Lower leg skin (tissue), 4 donors: ENCODE measurements at regions not wholly inside any gene's neighbourhood (a gene's known extent, or its start where the extent isn't known, plus 50 kb on each side); places are given as distances from the start of the nearest gene placed in this dataset.

ENCODE experiments used
- DNase-seq, 2 donors: peaks; one replicate each; pipeline ENCODE4 v3.0.0-alpha.2; 2019; ENCODE audit warnings: low spot score in 2 of 2
- H3K4me3 ChIP-seq: fragments of 200-600 bp; sonication (generic); 2 replicates; pipeline ENCODE4 v1.5.1; 2017; ENCODE audit warnings: mild to moderate bottlenecking, low read depth; ENCODE audit not compliant: poor library complexity, severe bottlenecking
- CTCF ChIP-seq, 3 donors: fragments of 450-650 bp; IDR thresholded peaks; one replicate each; pipeline ENCODE4 v1.5.1; 2016; ENCODE audit warnings: antibody characterized with exemption in 3 of 3, mild to moderate bottlenecking in 3 of 3, moderate library complexity in 2 of 3
- POLR2A ChIP-seq, 2 donors: fragments of 450-650 bp; IDR thresholded peaks; one replicate each; pipeline ENCODE4 v1.6.1; 2016 to 2017; ENCODE audit warnings: antibody characterized with exemption in 2 of 2, mild to moderate bottlenecking in 1 of 2, moderate library complexity in 1 of 2
- WGBS, 2 donors: methylation state at CpG; one replicate each; pipeline ENCODE4 v1.1.5; 2018; 5-methylcytosine and 5-hydroxymethylcytosine counted together
- intact Hi-C: fragments of 100-400 bp; cut with DNase I; formaldehyde crosslinking; loops from one replicate; pipeline ENCODE4 v1.15.0; 2023; ENCODE audit warnings: low total_unique reads

- H3K4me3 ChIP-seq: no peak overlapping the region
- WGBS, 2 donors: 76 to 82% methylated on average over 4 of the region's 4 CpGs
- TF ChIP-seq POLR2A (IDR thresholded peaks at IDR 0.05): no peak
- TF ChIP-seq CTCF (IDR thresholded peaks at IDR 0.05): no peak
- intact Hi-C loops: no loop called here
- no peak for DNase-seq
Observed at GRCh38 chr18:4870177-4870773, 326.8 kb downstream of the AKAIN1 start.

- 77 to 78% methylated on average over 3 of the region's 3 CpGs for WGBS, 2 donors
- no peak for DNase-seq
- intact Hi-C loops: no loop called here
- no peak for TF ChIP-seq CTCF (IDR thresholded peaks at IDR 0.05)
- no peak for TF ChIP-seq POLR2A (IDR thresholded peaks at IDR 0.05)
- no peak overlapping the region for H3K4me3 ChIP-seq
Observed at GRCh38 chr18:4869155-4869554, 327.9 kb downstream of the AKAIN1 start.

- WGBS, 2 donors: 79 to 82% methylated on average over 3 of the region's 3 CpGs
- intact Hi-C loops: no loop called here
- no peak for DNase-seq
- no peak overlapping the region for H3K4me3 ChIP-seq
- TF ChIP-seq POLR2A (IDR thresholded peaks at IDR 0.05) (no peak), CTCF (IDR thresholded peaks at IDR 0.05) (no peak)
Observed at GRCh38 chr18:4858379-4859127, 338.5 kb downstream of the AKAIN1 start.

- 47 to 56% methylated on average over 1 of the region's 1 CpG for WGBS, 2 donors
- TF ChIP-seq CTCF (IDR thresholded peaks at IDR 0.05) (no peak), POLR2A (IDR thresholded peaks at IDR 0.05) (no peak)
- no peak for DNase-seq
- intact Hi-C loops: no loop called here
- H3K4me3 ChIP-seq: no peak overlapping the region
Observed at GRCh38 chr18:4854671-4855070, 342.4 kb downstream of the AKAIN1 start.

GRCh38 chr18:4851301-4851976 lies 345.6 kb downstream of the AKAIN1 start:
- intact Hi-C loops: no loop called here
- 88 to 95% methylated on average over 1 of the region's 1 CpG for WGBS, 2 donors
- H3K4me3 ChIP-seq: no peak overlapping the region
- no peak for DNase-seq
- TF ChIP-seq CTCF (IDR thresholded peaks at IDR 0.05): no peak
